Left ventricle myocardium superior (tissue), 1 donor: ENCODE measurements at regions not wholly inside any gene's neighbourhood (a gene's known extent, or its start where the extent isn't known, plus 50 kb on each side); places are given as distances from the start of the nearest gene placed in this dataset.
"Not testable (repeated sequence)": the region's sequence is repeated elsewhere in the genome, so short reads cannot be mapped to it uniquely, and the experiment has no call there.

Experiments
- ATAC-seq: fragments of 200-7000 bp; cut with Tn5 transposase; one replicate; pipeline ENCODE4 v1.9.1; 2020; ENCODE audit warnings: mild to moderate bottlenecking, moderate library complexity
- DNase-seq: peaks from one replicate; pipeline ENCODE4 v3.0.0-alpha.2; 2020
- intact Hi-C: fragments of 100-400 bp; cut with micrococcal nuclease; formaldehyde crosslinking; loops from one replicate; pipeline ENCODE4 v1.11.0; 2022
- donor health status: DM: no; HTN: yes; CAD: no; lungs with severe emphysema.

GRCh38 chr10:9137368-9137767, 1082.9 kb downstream of the GATA3 start:
- no peak for DNase-seq
- no peak for ATAC-seq
- intact Hi-C loops = no loop called here

DNA sequence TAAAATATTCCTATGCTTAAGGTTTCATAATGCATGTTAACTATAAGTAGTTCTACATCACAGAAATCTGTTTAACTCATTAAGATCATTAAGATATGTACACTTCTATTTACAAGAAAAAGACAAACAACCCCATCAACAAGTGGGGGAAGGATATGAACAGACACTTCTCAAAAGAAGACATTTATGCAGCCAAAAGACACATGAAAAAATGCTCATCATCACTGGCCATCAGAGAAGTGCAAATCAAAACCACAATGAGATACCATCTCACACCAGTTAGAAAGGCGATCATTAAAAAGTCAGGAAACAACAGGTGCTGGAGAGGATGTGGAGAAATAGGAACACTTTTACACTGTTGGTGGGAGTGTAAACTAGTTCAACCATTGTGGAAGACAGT, 1084.3 kb downstream of the GATA3 start:
- DNase-seq, intact Hi-C loops, ATAC-seq: not testable (repeated sequence)

GRCh38 chr10:9140373-9140772, 1085.9 kb downstream of the GATA3 start:
- DNase-seq (no peak), ATAC-seq (no peak)
- intact Hi-C loops = no loop called here

- DNase-seq (no peak), ATAC-seq (no peak)
- intact Hi-C loops = no loop called here
Measured at GRCh38 chr10:9147475-9147874, 1093.0 kb downstream of the GATA3 start.

GRCh38 chr10:9149134-9149533, 1094.6 kb downstream of the GATA3 start:
- ATAC-seq (no peak), DNase-seq (no peak)
- intact Hi-C loops = no loop called here

DNA sequence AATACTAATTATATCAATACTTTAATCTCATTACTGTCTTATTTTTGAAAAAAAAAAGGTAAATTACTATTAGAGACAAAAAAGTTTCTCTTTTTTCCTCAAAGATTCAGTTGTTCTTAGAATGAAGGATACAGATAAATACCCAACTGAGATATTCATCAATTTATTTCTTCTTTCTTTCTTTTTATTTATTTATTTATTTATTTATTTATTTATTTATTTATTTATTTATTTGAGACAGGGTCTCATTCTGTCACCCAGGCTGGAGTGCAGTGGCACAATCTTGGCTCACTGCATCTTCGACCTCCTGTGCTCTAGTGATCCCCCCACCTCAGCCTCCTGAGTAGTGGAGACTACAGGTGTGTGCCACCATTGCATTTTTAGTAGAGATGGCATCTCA, 1098.6 kb downstream of the GATA3 start:
- not testable (repeated sequence) for DNase-seq

DNA sequence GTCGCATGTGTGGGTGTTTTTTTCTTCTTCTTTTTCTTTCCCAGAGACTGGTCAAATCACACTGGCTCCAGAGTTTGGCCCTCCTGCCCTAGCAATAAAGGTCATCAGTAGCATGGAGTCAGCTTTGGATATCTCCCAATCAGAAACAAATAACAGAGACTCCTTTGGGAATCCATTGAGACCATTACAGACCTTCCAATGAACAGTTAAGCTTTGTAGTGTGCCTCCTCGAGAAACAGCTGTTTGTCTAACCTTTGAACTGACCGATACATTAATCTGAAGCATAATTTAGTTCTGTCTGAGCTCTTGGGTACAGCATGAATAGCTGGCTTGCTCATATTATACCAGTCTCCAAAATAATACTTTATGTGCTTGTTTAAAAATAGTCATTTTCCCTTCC, 1103.2 kb downstream of the GATA3 start:
- intact Hi-C loops = no loop called here
- DNase-seq = no peak
- ATAC-seq = no peak

More for the DNA sequence above, 1098.6 kb downstream of the GATA3 start:
- ATAC-seq, intact Hi-C loops: not testable (repeated sequence)

DNA sequence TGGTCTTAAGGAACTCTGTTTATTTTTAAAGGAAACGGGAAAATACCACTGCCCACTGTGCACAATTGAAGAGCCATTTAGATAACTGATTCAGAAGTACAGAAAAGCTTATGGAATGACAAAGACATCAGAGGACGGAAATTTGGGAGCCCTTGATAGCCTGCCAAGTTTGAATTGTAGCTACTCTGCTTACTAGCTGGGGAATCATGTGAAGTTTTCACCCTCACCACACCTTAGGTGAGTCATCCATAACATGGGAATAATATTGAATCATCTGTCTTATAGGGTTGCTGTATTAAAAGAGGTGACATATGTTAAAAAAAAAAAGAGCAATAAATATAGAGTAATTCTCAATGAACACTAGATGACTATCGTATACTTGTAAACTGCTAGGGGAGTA, 1104.2 kb downstream of the GATA3 start:
- intact Hi-C loops = no loop called here
- ATAC-seq (no peak), DNase-seq (no peak)

- intact Hi-C loops = no loop called here
Measured at GRCh38 chr10:9160275-9160674, 1105.8 kb downstream of the GATA3 start.

GRCh38 chr10:9163699-9164098, 1109.2 kb downstream of the GATA3 start:
- no peak for DNase-seq
- intact Hi-C loops = no loop called here
- no peak for ATAC-seq

More at GRCh38 chr10:9160275-9160674, 1105.8 kb downstream of the GATA3 start:
- DNase-seq (no peak), ATAC-seq (no peak)

DNA sequence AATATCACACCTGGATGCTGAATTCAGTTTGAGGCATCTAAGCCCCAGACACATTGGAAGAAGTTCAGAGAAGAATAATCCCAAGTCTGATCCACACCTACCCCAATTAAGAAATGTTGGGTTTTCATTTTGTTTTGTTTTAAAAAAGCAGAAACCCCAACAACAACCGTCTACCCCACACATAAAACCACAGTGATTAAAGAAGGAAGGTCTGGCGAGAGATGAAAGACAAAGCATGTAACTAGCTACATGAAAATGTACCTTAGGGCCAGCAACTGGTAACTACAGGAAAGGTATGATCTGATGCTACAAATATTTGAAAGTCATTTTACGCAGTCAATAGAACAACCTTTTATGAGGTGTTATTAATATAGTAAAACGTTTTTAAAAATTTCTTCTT, 1112.3 kb downstream of the GATA3 start:
- intact Hi-C loops = no loop called here
- DNase-seq (no peak), ATAC-seq (no peak)

DNA sequence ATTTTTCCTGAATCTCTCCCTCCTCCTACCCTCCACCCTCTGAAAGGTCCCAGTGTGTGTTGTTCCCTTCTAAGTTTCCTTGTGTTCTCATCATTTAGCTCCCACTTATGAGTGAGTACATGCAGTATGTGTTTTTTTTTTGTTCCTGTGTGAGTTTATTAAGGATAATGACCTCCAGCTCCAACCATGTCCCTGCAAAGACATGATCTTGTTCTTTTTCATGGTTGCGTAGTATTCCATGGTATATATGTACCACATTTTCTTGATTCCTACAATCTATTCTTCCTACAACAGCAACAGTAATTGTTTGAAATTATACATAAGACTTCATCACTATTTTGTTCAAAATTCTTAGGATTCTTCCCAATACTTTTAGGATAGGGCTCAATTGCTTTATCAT, 1117.8 kb downstream of the GATA3 start:
- ATAC-seq (no peak), DNase-seq (no peak)
- intact Hi-C loops = no loop called here

DNA sequence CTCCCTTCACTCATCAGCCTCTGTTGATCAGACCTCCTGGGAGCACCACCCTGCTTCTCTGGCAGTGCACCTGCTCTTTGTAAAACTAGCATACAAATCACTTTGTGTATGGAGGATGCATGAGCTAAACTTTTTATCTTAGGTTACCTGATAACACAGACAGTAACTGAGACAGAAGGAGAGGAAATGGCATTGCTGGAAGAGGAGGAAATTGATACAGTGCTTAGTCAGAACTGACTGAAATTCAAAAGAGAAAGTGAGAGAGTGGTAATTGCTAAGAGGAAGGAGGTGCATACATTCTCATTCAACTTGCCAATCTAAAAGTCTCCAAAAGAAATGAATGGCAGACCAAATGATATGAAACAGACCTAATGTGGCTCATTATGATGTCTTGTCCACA, 1120.7 kb downstream of the GATA3 start:
- ATAC-seq (no peak), DNase-seq (no peak)
- intact Hi-C loops = no loop called here

DNA sequence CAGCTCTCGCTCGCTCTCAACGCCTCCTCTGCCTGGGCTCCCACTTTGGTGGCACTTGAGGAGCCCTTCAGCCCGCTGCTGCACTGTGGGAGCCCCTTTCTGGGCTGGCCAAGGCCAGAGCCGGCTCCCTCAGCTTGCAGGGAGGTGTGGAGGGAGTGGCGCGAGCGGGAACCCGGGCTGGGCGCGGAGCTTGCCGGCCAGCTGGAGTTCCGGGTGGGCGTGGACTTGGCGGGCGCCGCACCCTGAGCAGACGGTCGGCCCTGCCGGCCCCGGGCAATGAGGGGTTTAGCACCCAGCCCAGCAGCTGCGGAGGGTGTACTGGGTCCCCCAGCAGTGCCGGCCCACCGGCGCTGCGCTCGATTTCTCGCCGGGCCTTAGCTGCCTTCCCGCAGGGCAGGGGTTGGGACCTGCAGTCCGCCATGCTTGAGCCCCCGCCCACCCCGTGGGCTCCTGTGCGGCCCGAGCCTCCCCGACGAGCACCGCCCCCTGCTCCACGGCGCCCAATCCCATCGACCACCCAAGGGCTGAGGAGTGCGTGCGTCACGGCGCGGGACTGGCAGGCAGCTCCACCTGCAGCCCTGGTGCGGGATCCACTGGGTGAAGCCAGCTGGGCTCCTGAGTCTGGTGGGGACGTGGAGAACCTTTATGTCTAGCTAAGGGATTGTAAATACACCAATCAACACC, 1128.9 kb downstream of the GATA3 start:
- ATAC-seq, DNase-seq, intact Hi-C loops: not testable (repeated sequence)

DNA sequence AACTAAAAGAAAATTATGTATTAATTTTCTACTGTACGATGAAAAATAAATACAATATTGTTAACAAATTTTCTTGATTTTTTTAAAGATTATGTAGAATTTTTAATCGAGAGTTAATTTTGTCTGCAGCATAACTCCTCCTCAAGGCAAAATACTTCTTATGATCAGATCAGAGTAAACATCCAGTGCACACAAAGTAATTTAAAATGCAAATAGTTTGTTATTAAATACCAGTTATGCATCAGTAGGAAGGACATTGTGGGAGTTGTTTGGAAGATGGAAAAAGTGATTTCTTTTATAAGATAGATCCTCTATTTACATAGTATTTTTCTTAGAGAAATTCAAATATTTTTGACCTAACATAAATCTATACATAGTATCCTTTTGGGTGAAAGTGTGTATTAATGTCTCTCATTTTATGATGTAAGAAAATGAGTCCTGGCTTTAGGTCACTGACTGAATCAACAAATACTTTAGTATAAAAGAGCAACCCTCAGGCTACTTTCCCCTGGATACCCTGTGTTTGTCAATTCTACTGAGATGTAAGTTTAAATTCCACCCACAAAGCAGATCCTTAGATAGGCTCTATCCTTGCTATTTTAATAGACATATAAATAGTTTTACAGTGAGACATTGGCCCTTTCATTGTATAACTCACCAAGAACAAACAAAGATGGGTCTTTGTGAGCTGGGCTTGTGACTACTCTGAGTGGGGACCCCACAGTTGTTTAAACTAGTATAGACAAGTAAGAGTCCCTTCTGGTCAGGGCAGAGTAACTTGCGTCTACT, 1133.7 kb downstream of the GATA3 start:
- intact Hi-C loops = no loop called here
- ATAC-seq (no peak), DNase-seq (no peak)

DNA sequence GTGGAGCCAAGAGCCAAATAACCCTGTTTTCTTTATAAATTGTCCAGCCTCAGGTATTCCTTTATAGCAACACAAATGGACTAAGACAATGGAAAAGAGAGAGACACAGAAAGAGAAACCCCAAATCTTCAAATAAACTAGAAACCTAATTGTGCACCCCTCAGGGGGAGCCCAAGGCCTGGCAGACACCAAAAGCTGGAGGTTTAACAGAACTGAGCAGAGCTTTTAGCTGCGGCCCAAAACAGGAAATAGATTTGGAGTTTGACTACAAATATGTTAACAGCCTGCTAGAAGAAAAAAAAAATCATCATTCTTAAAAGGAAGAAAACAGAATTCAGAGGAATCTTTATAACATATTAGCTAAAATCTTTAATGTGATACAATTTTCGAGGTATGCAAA, 1135.0 kb downstream of the GATA3 start:
- DNase-seq (no peak), ATAC-seq (no peak)
- intact Hi-C loops = no loop called here

DNA sequence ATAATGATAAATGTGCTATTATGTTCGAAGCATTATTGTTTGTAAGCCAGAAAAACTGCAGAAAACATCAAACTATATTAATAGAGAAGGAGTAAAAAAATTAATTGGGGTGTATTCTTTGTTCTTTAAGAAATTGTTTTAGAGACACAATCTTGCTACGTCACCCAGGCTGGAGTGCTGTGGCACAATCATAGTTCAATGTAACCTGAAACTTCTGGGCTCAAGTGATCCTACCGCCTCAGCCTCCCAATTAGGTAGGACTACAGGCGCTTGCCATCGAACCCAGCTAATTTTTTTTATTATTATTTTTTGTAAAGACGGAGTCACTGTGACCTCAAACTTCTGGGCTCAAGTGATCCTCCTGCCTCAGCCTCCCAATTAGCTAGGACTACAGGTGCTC, 1138.6 kb downstream of the GATA3 start:
- no peak for DNase-seq
- intact Hi-C loops = no loop called here
- ATAC-seq = no peak

DNA sequence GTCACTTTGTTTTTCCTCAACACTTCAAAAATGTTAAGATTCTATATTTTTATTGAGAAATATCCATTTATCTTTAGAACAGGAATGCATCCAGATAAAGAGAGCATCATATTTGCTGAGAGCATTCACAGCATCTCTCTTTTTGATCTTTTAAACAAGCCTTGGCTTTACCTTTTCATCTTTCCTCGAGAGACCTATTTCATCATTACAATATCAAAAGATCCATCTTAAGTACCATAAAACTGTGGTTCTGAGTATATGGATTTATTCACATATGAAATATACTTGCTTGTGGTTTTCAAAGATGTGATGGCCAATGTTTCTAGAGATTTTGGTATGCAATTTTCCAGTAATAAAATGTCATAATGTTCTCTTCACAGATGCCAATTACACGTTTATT, 1140.9 kb downstream of the GATA3 start:
- intact Hi-C loops = no loop called here
- DNase-seq (no peak), ATAC-seq (no peak)

GRCh38 chr10:9198611-9199010, 1144.1 kb downstream of the GATA3 start:
- ATAC-seq (no peak), DNase-seq (no peak)

DNA sequence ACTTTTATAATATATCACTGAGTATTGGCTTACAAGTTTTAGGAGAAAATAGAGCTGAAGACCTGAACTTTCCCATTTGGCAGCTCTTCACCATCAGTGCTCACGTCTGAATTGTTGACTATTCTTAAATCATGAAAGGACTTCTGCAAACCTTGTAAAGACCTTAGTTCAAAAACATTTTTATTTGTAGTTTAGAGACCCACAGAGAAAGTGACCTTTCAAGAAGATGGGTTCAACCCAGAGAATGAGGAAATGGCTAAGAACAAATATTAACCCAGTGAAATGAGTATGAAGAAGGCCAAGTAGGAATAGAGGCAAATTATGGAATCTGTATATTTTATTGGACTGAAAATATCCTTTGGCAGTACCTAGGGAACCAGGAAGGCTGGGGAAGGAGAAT, 1151.1 kb downstream of the GATA3 start:
- DNase-seq = no peak
- no peak for ATAC-seq
- intact Hi-C loops = no loop called here

More at GRCh38 chr10:9198611-9199010, 1144.1 kb downstream of the GATA3 start:
- intact Hi-C loops = no loop called here
